K562 (cell line): ENCODE measurements at regions not wholly inside any gene's neighbourhood (a gene's known extent, or its start where the extent isn't known, plus 50 kb on each side); places are given as distances from the start of the nearest gene placed in this dataset.

Source experiments
- BACH1 ChIP-seq: fragments of 200-800 bp; sonication (Bioruptor generic); IDR thresholded peaks from 2 replicates; pipeline ENCODE4 v1.6.1; 2016; ENCODE audit warnings: missing genetic modification characterization, missing compliant biosample characterization
- C11orf30 ChIP-seq: fragments of 450-650 bp; IDR thresholded peaks from 2 replicates; pipeline ENCODE4 v1.6.1; 2016; ENCODE audit warnings: low read depth, mild to moderate bottlenecking
- CBFA2T2 ChIP-seq: fragments of 450-650 bp; conservative IDR thresholded peaks from 2 replicates; pipeline ENCODE4 v1.6.1; 2017; ENCODE audit warnings: mild to moderate bottlenecking
- CHD1 ChIP-seq: fragments of 200-600 bp; sonication (generic); IDR thresholded peaks from one replicate; pipeline ENCODE4 v1.6.1; 2012; ENCODE audit warnings: mild to moderate bottlenecking, moderate library complexity, low read length, inconsistent platforms
- HCFC1 ChIP-seq: IDR thresholded peaks from 2 replicates; pipeline ENCODE4 v1.6.1; 2012; ENCODE audit warnings: low read depth, low read length, improper control_type of control experiment
- HNRNPK ChIP-seq: fragments of 200-400 bp; formaldehyde crosslinking; IDR thresholded peaks from one replicate; pipeline ENCODE4 v1.6.1; 2018; ENCODE audit warnings: mild to moderate bottlenecking, low read depth, low read length; ENCODE audit not compliant: poor library complexity, severe bottlenecking
- HNRNPL ChIP-seq: fragments of 200-400 bp; formaldehyde crosslinking; IDR thresholded peaks from 2 replicates; pipeline ENCODE4 v1.6.1; 2017; ENCODE audit warnings: low read depth, mild to moderate bottlenecking, low read length
- MECOM ChIP-seq: fragments of 250-450 bp; sonication (Bioruptor Pico); IDR thresholded peaks from 2 replicates; pipeline ENCODE4 v1.8.0; 2022; ENCODE audit warnings: inconsistent platforms
- POLR3G ChIP-seq: IDR thresholded peaks from 2 replicates; pipeline ENCODE4 v1.6.1; 2011; ENCODE audit not compliant: insufficient read length, insufficient replicate concordance; ENCODE audit errors: extremely low read depth
- RFX7 ChIP-seq: fragments of 250-450 bp; sonication (Bioruptor Pico); IDR thresholded peaks from 2 replicates; pipeline ENCODE4 v1.5.1; 2021; ENCODE audit warnings: mild to moderate bottlenecking
- SMARCE1 ChIP-seq: fragments of 450-650 bp; IDR thresholded peaks from 2 replicates; pipeline ENCODE4 v1.7.1; 2016; ENCODE audit warnings: mild to moderate bottlenecking
- SOX6 ChIP-seq: fragments of 450-650 bp; IDR thresholded peaks from 2 replicates; pipeline ENCODE4 v1.6.1; 2014; ENCODE audit warnings: mild to moderate bottlenecking
- ZEB2 ChIP-seq: fragments of 450-650 bp; IDR thresholded peaks from 2 replicates; pipeline ENCODE4 v1.6.1; 2016
- ZFP1 ChIP-seq: fragments of 450-650 bp; formaldehyde crosslinking; IDR thresholded peaks from 2 replicates; pipeline ENCODE4 v1.4.0; 2020; ENCODE audit warnings: mild to moderate bottlenecking, mixed read lengths
- ZNF134 ChIP-seq: fragments of 250-450 bp; sonication (Bioruptor Pico); conservative IDR thresholded peaks from 2 replicates; pipeline ENCODE4 v1.4.0; 2020
- ZNF274 ChIP-seq: IDR thresholded peaks from 2 replicates; pipeline ENCODE4 v1.6.1; 2011; ENCODE audit warnings: low read depth, mild to moderate bottlenecking, low read length, moderate library complexity, borderline replicate concordance
- ZNF589 ChIP-seq: fragments of 200-800 bp; sonication (Bioruptor generic); IDR thresholded peaks from 2 replicates; pipeline ENCODE4 v1.6.1; 2016; ENCODE audit warnings: low read depth, missing genetic modification characterization, missing compliant biosample characterization
- TF ChIP-seq, protein P1 (sequence below), 2 experiments: IDR thresholded peaks; 2 replicates each; pipeline ENCODE4 v1.6.1; 2012; ENCODE audit warnings: improper control_type of control experiment in 2 of 2, low read depth in 2 of 2, low read length in 2 of 2, borderline replicate concordance in 1 of 2
- TF ChIP-seq, protein P2 (sequence below): fragments of 250-450 bp; sonication (Bioruptor Pico); IDR thresholded peaks from 2 replicates; pipeline ENCODE4 v1.4.0; 2020
- TF ChIP-seq, protein P3 (sequence below): sonication (generic); formaldehyde crosslinking; IDR thresholded peaks from 2 replicates; pipeline ENCODE4 v1.8.0; 2023; ENCODE audit warnings: mild to moderate bottlenecking, missing genetic modification reagents

DNA sequence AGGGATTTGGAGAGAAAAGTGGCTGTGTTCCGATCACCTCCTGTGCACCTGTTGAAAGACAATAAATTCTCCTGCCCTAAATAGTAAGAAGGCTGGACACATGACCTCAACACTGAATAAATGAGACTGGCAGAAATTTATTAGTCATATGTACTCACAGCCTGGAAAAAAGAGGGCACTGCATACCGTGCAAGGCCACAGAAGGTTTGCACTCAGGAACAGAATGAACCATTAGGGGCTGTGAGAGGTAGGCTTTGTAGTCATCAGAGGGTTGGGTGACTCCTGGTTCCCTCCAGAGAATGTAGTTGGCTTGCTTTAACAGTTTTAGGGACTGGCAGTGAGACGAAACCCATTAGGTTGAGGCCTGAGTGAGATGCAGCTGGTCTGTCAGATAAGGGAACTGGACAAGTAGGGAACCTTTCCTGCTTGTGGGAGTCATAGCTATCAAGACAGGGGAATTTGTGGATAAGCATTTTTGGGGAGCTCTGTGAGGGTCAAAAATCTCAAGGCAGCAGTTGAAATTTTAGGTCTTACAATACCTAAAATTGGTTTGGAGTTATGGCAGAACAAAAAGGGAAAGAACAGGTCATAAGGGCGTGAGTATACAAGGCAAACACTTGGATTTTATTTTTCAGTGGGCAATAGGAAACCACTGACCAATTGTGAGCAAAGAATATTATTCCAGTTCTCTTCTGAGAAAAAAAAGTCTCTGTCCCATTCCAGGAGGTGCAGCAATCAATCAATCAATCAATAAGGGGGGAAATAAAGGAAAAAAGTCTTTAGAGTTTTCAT, 67.9 kb upstream of the BTN3A2 start (continued):
- no peak for TF ChIP-seq HNRNPL
- TF ChIP-seq, protein P1, sequence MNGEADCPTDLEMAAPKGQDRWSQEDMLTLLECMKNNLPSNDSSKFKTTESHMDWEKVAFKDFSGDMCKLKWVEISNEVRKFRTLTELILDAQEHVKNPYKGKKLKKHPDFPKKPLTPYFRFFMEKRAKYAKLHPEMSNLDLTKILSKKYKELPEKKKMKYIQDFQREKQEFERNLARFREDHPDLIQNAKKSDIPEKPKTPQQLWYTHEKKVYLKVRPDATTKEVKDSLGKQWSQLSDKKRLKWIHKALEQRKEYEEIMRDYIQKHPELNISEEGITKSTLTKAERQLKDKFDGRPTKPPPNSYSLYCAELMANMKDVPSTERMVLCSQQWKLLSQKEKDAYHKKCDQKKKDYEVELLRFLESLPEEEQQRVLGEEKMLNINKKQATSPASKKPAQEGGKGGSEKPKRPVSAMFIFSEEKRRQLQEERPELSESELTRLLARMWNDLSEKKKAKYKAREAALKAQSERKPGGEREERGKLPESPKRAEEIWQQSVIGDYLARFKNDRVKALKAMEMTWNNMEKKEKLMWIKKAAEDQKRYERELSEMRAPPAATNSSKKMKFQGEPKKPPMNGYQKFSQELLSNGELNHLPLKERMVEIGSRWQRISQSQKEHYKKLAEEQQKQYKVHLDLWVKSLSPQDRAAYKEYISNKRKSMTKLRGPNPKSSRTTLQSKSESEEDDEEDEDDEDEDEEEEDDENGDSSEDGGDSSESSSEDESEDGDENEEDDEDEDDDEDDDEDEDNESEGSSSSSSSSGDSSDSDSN (IDR thresholded peaks at IDR 0.05; ENCODE audit: borderline replicate concordance in 1 of 2, low read depth in 2 of 2, low read length in 2 of 2) = peak in 1 of 2 experiments; percentile 82; a peak in 1 of 4 replicates
- no peak for TF ChIP-seq ZNF589 (CRISPR knock-in tag)
- peak; percentile 32; the same call in 1 of the 2 replicates for TF ChIP-seq MECOM
- TF ChIP-seq, protein P2, sequence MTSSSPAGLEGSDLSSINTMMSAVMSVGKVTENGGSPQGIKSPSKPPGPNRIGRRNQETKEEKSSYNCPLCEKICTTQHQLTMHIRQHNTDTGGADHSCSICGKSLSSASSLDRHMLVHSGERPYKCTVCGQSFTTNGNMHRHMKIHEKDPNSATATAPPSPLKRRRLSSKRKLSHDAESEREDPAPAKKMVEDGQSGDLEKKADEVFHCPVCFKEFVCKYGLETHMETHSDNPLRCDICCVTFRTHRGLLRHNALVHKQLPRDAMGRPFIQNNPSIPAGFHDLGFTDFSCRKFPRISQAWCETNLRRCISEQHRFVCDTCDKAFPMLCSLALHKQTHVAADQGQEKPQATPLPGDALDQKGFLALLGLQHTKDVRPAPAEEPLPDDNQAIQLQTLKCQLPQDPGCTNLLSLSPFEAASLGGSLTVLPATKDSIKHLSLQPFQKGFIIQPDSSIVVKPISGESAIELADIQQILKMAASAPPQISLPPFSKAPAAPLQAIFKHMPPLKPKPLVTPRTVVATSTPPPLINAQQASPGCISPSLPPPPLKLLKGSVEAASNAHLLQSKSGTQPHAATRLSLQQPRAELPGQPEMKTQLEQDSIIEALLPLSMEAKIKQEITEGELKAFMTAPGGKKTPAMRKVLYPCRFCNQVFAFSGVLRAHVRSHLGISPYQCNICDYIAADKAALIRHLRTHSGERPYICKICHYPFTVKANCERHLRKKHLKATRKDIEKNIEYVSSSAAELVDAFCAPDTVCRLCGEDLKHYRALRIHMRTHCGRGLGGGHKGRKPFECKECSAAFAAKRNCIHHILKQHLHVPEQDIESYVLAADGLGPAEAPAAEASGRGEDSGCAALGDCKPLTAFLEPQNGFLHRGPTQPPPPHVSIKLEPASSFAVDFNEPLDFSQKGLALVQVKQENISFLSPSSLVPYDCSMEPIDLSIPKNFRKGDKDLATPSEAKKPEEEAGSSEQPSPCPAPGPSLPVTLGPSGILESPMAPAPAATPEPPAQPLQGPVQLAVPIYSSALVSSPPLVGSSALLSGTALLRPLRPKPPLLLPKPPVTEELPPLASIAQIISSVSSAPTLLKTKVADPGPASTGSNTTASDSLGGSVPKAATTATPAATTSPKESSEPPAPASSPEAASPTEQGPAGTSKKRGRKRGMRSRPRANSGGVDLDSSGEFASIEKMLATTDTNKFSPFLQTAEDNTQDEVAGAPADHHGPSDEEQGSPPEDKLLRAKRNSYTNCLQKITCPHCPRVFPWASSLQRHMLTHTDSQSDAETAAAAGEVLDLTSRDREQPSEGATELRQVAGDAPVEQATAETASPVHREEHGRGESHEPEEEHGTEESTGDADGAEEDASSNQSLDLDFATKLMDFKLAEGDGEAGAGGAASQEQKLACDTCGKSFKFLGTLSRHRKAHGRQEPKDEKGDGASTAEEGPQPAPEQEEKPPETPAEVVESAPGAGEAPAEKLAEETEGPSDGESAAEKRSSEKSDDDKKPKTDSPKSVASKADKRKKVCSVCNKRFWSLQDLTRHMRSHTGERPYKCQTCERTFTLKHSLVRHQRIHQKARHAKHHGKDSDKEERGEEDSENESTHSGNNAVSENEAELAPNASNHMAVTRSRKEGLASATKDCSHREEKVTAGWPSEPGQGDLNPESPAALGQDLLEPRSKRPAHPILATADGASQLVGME (CRISPR knock-in tag) = no peak
- no peak for TF ChIP-seq POLR3G
- TF ChIP-seq ZFP1 = no peak
- peak; percentile 94 for TF ChIP-seq SOX6
- TF ChIP-seq BACH1 = no peak
- 0 out of 2 replicates have a peak, but pooled peaks have one; percentile 55 for TF ChIP-seq ZNF134 (CRISPR knock-in tag)
- TF ChIP-seq, protein P3, sequence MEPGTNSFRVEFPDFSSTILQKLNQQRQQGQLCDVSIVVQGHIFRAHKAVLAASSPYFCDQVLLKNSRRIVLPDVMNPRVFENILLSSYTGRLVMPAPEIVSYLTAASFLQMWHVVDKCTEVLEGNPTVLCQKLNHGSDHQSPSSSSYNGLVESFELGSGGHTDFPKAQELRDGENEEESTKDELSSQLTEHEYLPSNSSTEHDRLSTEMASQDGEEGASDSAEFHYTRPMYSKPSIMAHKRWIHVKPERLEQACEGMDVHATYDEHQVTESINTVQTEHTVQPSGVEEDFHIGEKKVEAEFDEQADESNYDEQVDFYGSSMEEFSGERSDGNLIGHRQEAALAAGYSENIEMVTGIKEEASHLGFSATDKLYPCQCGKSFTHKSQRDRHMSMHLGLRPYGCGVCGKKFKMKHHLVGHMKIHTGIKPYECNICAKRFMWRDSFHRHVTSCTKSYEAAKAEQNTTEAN (CRISPR knock-in tag) = no peak
- TF ChIP-seq HCFC1 = peak; percentile 47; the same call in 1 of the 2 replicates
- no peak for TF ChIP-seq HNRNPK
- TF ChIP-seq ZNF274 = no peak; the same call in 1 of the 2 replicates
- peak; percentile 74; the same call in 1 of the 2 replicates for TF ChIP-seq ZEB2
- TF ChIP-seq CBFA2T2 = peak; percentile 96
- TF ChIP-seq SMARCE1 = peak; percentile 98
- peak; percentile 65 for TF ChIP-seq CHD1
- TF ChIP-seq C11orf30 = peak; percentile 70
- TF ChIP-seq RFX7 (CRISPR knock-in tag) = no peak
